Lung (tissue), 11 donors: ENCODE measurements at regions not wholly inside any gene's neighbourhood (a gene's known extent, or its start where the extent isn't known, plus 50 kb on each side); places are given as distances from the start of the nearest gene placed in this dataset.

Experiments
- ATAC-seq: fragments of 200-7000 bp; cut with Tn5 transposase; one replicate; pipeline ENCODE4 v1.9.1; 2020; ENCODE audit warnings: moderate number of reproducible peaks; ENCODE audit not compliant: insufficient read depth, low FRiP score
- DNase-seq, 3 donors: peaks; one replicate each; pipeline ENCODE4 v3.0.0-alpha.2; 2013 to 2017
- H3K27ac ChIP-seq, 2 donors: one replicate each; pipeline ENCODE4 v1.5.1; 2013; ENCODE audit warnings: mild to moderate bottlenecking in 2 of 2, moderate library complexity in 2 of 2, control low read depth in 1 of 2, inconsistent platforms in 1 of 2, low read depth in 1 of 2, low read length in 1 of 2
- H3K27me3 ChIP-seq, 3 donors: one replicate each; pipeline ENCODE4 v1.5.1; 2013; ENCODE audit warnings: low read length in 2 of 3; ENCODE audit not compliant: control insufficient read depth in 3 of 3, insufficient read depth in 3 of 3
- H3K36me3 ChIP-seq, 4 donors: one replicate each; pipeline ENCODE4 v1.5.1; 2013; ENCODE audit warnings: low read length in 4 of 4, mild to moderate bottlenecking in 1 of 4, moderate library complexity in 1 of 4; ENCODE audit not compliant: control insufficient read depth in 4 of 4, insufficient read depth in 4 of 4
- H3K4me1 ChIP-seq, 5 donors: one replicate each; pipeline ENCODE4 v1.5.1; 2013; ENCODE audit warnings: low read length in 5 of 5, mild to moderate bottlenecking in 2 of 5, moderate library complexity in 1 of 5; ENCODE audit not compliant: control insufficient read depth in 5 of 5, insufficient read depth in 5 of 5
- H3K4me3 ChIP-seq: one replicate; pipeline ENCODE4 v1.5.1; 2013; ENCODE audit warnings: mild to moderate bottlenecking, control low read depth, moderate library complexity
- H3K9ac ChIP-seq, 2 donors: one replicate each; pipeline ENCODE4 v1.5.1; 2013; ENCODE audit warnings: low read length in 2 of 2, control low read depth in 1 of 2; ENCODE audit not compliant: insufficient read depth in 1 of 2
- H3K9me3 ChIP-seq, 4 donors: one replicate each; pipeline ENCODE4 v1.5.1; 2013; ENCODE audit warnings: low read length in 3 of 4, mild to moderate bottlenecking in 1 of 4, moderate library complexity in 1 of 4; ENCODE audit not compliant: control insufficient read depth in 4 of 4, insufficient read depth in 3 of 4
- WGBS, 2 donors: extraction: QIAGEN DNeasy Blood & Tissue Kit; methylation state at CpG; one replicate each; pipeline ENCODE4 v1.1.7; 2013; 5-methylcytosine and 5-hydroxymethylcytosine counted together
- TF ChIP-seq, protein P1 (sequence below): IDR thresholded peaks from 2 replicates; pipeline ENCODE4 v1.5.1; 2012; ENCODE audit warnings: mild to moderate bottlenecking; ENCODE audit errors: control extremely low read depth, extremely low read depth
- donor health status: control.
- donor health status: control.
- donor health status: Bipolar disorder and iron deficiency.
- donor health status: healthy.
- donor health status: DM: yes; HTN: yes; CAD: no.

DNA sequence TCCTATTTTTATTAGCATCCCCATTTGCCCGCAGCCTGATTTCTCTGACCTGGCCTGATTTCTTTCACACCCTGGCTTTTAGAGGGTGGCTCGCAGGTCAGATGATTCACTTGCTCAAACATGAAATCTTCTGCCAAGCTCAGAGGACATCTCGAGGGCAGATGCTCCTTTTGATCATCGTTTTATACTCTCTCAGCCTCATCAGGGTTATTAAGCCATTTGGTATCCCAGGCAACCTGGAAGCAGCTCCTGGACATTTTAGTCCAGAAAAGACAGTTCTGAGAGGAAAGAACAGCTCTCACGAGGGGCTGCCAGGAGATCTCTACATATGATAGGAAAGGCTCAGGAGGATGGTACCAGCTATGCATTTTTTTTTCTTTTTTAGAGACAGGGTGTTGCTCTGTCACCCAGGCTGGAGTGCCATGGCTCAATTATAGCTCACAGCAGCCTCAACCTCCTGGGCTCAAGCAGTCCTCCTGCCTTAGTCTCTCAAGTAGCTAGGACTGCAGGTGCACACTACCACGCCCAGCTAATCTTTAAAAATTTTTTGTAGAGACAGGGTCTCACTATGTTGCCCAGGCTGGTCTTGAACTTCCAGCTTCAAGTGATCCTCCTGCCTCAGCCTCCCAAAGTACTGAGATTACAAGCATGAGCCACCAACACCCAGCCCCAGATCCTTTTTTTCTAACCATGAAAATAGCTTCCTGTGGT, 165.4 kb downstream of the KATNAL1 start:
- Histone ChIP-seq H3K9me3 (peaks cover 0 to 4% (median under 1%) of the 10 kb centered on the region in 4 donors), H3K9ac (peak overlapping the region in 1 of 2 donors; percentile 8), H3K36me3 (no peaks in the 10 kb centered on the region), H3K4me1 (peaks cover 0 to 14% (median 5%) of the 10 kb centered on the region in 5 donors), H3K27me3 (no peaks in the 10 kb centered on the region), H3K4me3 (no peak overlapping the region), H3K27ac (no peak overlapping the region)
- no peak for ATAC-seq
- 84 to 89% methylated on average over 6 of the region's 6 CpGs for WGBS, 2 donors
- TF ChIP-seq, protein P1, sequence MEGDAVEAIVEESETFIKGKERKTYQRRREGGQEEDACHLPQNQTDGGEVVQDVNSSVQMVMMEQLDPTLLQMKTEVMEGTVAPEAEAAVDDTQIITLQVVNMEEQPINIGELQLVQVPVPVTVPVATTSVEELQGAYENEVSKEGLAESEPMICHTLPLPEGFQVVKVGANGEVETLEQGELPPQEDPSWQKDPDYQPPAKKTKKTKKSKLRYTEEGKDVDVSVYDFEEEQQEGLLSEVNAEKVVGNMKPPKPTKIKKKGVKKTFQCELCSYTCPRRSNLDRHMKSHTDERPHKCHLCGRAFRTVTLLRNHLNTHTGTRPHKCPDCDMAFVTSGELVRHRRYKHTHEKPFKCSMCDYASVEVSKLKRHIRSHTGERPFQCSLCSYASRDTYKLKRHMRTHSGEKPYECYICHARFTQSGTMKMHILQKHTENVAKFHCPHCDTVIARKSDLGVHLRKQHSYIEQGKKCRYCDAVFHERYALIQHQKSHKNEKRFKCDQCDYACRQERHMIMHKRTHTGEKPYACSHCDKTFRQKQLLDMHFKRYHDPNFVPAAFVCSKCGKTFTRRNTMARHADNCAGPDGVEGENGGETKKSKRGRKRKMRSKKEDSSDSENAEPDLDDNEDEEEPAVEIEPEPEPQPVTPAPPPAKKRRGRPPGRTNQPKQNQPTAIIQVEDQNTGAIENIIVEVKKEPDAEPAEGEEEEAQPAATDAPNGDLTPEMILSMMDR = no peak
- DNase-seq = no peak

DNA sequence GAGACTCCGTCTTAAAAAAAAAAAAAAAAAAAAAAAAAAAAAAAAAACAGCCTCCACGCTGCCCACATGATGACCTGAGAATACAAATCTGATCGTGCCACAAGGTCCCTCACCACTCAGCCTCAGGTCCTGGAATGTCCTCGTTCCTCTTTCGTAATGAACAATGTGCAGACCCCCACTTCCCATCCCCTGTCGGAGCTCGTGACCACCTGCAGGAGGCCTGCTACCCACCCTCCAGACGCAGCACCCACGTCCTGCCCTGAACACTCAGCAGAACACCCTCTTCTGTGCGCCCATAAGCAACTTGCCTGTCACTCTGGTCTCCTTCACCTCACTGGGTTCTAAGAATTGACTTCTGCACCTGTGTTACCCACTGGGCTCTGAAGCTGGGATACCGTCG, 166.4 kb downstream of the KATNAL1 start:
- Histone ChIP-seq H3K36me3 (no peaks in the 10 kb centered on the region), H3K9ac (no peak overlapping the region), H3K4me3 (no peak overlapping the region), H3K27me3 (no peaks in the 10 kb centered on the region), H3K9me3 (peaks cover 0 to 4% (median under 1%) of the 10 kb centered on the region in 4 donors), H3K27ac (no peak overlapping the region), H3K4me1 (peaks cover 0 to 14% (median 5%) of the 10 kb centered on the region in 5 donors)
- ATAC-seq (no peak), DNase-seq (no peak)
- 82 to 90% methylated on average over 12 of the region's 12 CpGs for WGBS, 2 donors
- TF ChIP-seq, protein P1 = no peak

DNA sequence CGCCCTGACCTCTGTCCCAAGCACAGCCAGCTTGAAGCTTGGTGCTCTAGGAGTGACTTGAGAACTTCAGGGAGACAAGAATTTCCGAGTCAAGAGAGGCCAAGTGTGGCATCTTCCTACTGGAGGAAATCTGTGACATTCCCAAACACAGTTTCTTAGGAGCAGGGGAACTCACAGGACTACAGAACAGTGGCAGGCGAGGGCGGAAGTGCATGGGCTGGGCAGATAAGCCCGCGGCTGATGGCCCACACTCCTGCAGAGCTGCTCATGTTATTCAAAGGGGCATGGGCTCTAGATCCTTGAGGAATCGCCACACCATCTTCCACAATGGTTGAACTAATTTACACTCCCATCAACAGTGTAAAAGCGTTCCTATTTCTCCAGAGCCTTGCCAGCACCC, 168.8 kb downstream of the KATNAL1 start:
- no peak for DNase-seq
- TF ChIP-seq, protein P1 = no peak

More for the DNA sequence above, 168.8 kb downstream of the KATNAL1 start:
- H3K27me3 ChIP-seq = no peaks in the 10 kb centered on the region
- 62 to 71% methylated on average over 8 of the region's 8 CpGs for WGBS, 2 donors
- no peak for ATAC-seq
- no peaks in the 10 kb centered on the region for H3K9me3 ChIP-seq
- no peaks in the 10 kb centered on the region for H3K36me3 ChIP-seq
- no peak overlapping the region for H3K4me3 ChIP-seq
- H3K9ac ChIP-seq = no peak overlapping the region
- H3K4me1 ChIP-seq = peaks cover 0 to 14% (median 5%) of the 10 kb centered on the region in 5 donors
- no peak overlapping the region for H3K27ac ChIP-seq
